Body of pancreas (tissue), 4 donors: ENCODE measurements at regions not wholly inside any gene's neighbourhood (a gene's known extent, or its start where the extent isn't known, plus 50 kb on each side); places are given as distances from the start of the nearest gene placed in this dataset.

Experiments used
- POLR2A ChIP-seq, 3 donors: fragments of 450-650 bp; IDR thresholded peaks; one replicate each; pipeline ENCODE4 v1.6.1; 2016; ENCODE audit warnings: antibody characterized with exemption in 3 of 3, mild to moderate bottlenecking in 2 of 3
- TF ChIP-seq, protein P1 (sequence below), 7 experiments: fragments of 450-650 bp in 4 of 7; fragments of 200-600 bp in 3 of 7; sonication (generic) in 3 of 7; IDR thresholded peaks; one replicate each; pipeline ENCODE4 v1.5.1; 2016 to 2019; ENCODE audit warnings: antibody characterized with exemption in 7 of 7

DNA sequence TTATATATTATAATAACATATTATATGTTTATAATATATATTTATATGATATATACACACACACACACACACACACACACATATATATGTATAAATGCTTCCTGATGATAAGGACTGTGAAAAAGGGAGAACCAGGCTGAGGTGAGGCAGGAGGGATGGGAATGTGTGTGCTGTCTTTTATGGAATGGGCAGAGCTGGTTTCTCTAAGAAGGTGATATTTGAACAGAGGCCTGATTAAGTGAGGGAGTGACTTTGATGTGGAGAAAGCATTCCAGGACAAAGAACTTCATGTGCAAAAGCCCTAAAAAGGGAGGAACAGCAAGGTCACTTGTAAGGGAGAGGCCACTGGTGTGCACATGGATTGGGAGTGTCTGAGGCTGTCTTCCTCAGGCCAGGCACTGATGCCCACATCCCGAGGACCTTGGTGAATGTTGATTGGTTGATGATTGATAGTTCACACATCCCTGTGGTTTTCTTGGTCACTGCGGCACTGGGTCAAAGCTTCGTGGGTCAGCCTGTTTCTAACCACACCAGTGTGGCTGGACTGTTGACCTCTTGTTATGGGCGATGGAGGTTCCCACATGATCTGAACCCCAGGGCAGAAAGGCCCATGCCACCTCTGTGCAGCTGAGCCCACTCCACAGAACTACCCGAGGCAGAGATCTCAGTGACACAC, 196.9 kb downstream of the MYCN start:
- TF ChIP-seq, protein P1, sequence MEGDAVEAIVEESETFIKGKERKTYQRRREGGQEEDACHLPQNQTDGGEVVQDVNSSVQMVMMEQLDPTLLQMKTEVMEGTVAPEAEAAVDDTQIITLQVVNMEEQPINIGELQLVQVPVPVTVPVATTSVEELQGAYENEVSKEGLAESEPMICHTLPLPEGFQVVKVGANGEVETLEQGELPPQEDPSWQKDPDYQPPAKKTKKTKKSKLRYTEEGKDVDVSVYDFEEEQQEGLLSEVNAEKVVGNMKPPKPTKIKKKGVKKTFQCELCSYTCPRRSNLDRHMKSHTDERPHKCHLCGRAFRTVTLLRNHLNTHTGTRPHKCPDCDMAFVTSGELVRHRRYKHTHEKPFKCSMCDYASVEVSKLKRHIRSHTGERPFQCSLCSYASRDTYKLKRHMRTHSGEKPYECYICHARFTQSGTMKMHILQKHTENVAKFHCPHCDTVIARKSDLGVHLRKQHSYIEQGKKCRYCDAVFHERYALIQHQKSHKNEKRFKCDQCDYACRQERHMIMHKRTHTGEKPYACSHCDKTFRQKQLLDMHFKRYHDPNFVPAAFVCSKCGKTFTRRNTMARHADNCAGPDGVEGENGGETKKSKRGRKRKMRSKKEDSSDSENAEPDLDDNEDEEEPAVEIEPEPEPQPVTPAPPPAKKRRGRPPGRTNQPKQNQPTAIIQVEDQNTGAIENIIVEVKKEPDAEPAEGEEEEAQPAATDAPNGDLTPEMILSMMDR (IDR thresholded peaks at IDR 0.05), result no peak
- TF ChIP-seq POLR2A (IDR thresholded peaks at IDR 0.05), result no peak
